ENCODE measurements at regions not wholly inside any gene's neighbourhood (a gene's known extent, or its start where the extent isn't known, plus 50 kb on each side); places are given as distances from the start of the nearest gene placed in this dataset.

- ATAC-seq (no peak), FAIRE-seq (no peak), DNase-seq (ENCODE audit: low spot score) (no peak)
- no peaks in the 10 kb centered on the region for H3K9me3 ChIP-seq (ENCODE audit: low read length)
- no peaks in the 10 kb centered on the region for H3K4me1 ChIP-seq (ENCODE audit: insufficient read depth, low read length)
- H3K27me3 ChIP-seq (ENCODE audit: control insufficient read depth in 1 of 2, insufficient read depth in 2 of 2, low read length in 2 of 2): peaks cover 0 to 16% of the 10 kb centered on the region in 2 experiments; a peak in 2 of 5 replicates
- H3K4me2 ChIP-seq (ENCODE audit: low read depth, low read length): no peak overlapping the region
- 24% methylated on average over 4 of the region's 4 CpGs for WGBS (ENCODE audit: low lambda C conversion rate)
- intact Hi-C loops (cut with micrococcal nuclease; ENCODE audit: unreplicated experiment): no loop called here
- H3K27ac ChIP-seq (ENCODE audit: extremely low read length, insufficient read depth, low read length): no peak overlapping the region
- in situ Hi-C loops (cut with HindIII; ENCODE audit: extremely low pct_ligation_motif_present, low pct_unique_long_range_greater_than_20kb): no loop called here
- no TSS peak for BruUV-seq (replicated peaks)
- H3K79me2 ChIP-seq (ENCODE audit: insufficient read depth, low read length): no peaks in the 10 kb centered on the region
- CTCF ChIA-PET (ENCODE audit: low intra/inter-chr PET ratio, low total read pairs): no interaction called here
- POLR2A ChIA-PET: no interaction called here
- TF ChIP-seq MXD4 (CRISPR knock-in tag; IDR thresholded peaks at IDR 0.05): no peak
- no peak for TF ChIP-seq ZNF710 (CRISPR knock-in tag; IDR thresholded peaks at IDR 0.05; ENCODE audit: borderline replicate concordance)
- no peak for TF ChIP-seq TFDP2 (CRISPR knock-in tag; IDR thresholded peaks at IDR 0.05)
- no peak for TF ChIP-seq RBFOX2 (IDR thresholded peaks at IDR 0.05; ENCODE audit: low read depth, low read length)
- no peak for TF ChIP-seq KMT2A (CRISPR knock-in tag; IDR thresholded peaks at IDR 0.05)
- no peak for TF ChIP-seq ZNF354B (CRISPR knock-in tag; IDR thresholded peaks at IDR 0.05)
- no peak for TF ChIP-seq STAG1 (CRISPR knock-in tag; IDR thresholded peaks at IDR 0.05)
- no peak for TF ChIP-seq SCMH1 (CRISPR knock-in tag; IDR thresholded peaks at IDR 0.05; ENCODE audit: borderline replicate concordance)
- TF ChIP-seq ZFP37 (CRISPR knock-in tag; IDR thresholded peaks at IDR 0.05; ENCODE audit: borderline replicate concordance): no peak
- TF ChIP-seq RORA (CRISPR knock-in tag; IDR thresholded peaks at IDR 0.05): no peak
- no peak for TF ChIP-seq FOXK2 (IDR thresholded peaks at IDR 0.05)
- no peak for TF ChIP-seq MAF1 (CRISPR knock-in tag; IDR thresholded peaks at IDR 0.05; ENCODE audit: borderline replicate concordance)
- no peak for TF ChIP-seq NFE2L1 (CRISPR knock-in tag; IDR thresholded peaks at IDR 0.05; ENCODE audit: borderline replicate concordance)
- no peak for TF ChIP-seq RFX5 (IDR thresholded peaks at IDR 0.05; ENCODE audit: low read depth, low read length)
- TF ChIP-seq PCBP1 (IDR thresholded peaks at IDR 0.05; ENCODE audit: borderline replicate concordance, low read depth, low read length): no peak
- no peak for TF ChIP-seq HNF4G (IDR thresholded peaks at IDR 0.05; ENCODE audit: borderline replicate concordance, low read depth, low read length)
- TF ChIP-seq HNF4G (CRISPR knock-in tag; IDR thresholded peaks at IDR 0.05; ENCODE audit: borderline replicate concordance, low read depth): no peak
- no peak for TF ChIP-seq DBP (CRISPR knock-in tag; IDR thresholded peaks at IDR 0.05; ENCODE audit: not compliant biosample characterization)
- no peak for TF ChIP-seq IKZF4 (CRISPR knock-in tag; IDR thresholded peaks at IDR 0.05; ENCODE audit: borderline replicate concordance, low read depth, not compliant biosample characterization)
- H3K4me3 ChIP-seq (replicated peaks in 1 of 3; ENCODE audit: insufficient read depth in 1 of 3, low read depth in 2 of 3, low read length in 3 of 3): no peak overlapping the region
- no peak overlapping the region for H3K9ac ChIP-seq (ENCODE audit: insufficient read depth, low read depth, low read length)
- H3K36me3 ChIP-seq (replicated peaks in 1 of 2; ENCODE audit: control insufficient read depth in 1 of 2, insufficient read depth in 2 of 2, low read length in 2 of 2): no peaks in the 10 kb centered on the region
- no peaks in the 10 kb centered on the region for H4K20me1 ChIP-seq (ENCODE audit: insufficient read depth, low read length)
- H2AFZ ChIP-seq (ENCODE audit: low read length): no peak overlapping the region
Observed at GRCh38 chr16:13791095-13791494, 128.9 kb upstream of the ERCC4 start.
